K562 (cell line): ENCODE measurements at regions not wholly inside any gene's neighbourhood (a gene's known extent, or its start where the extent isn't known, plus 50 kb on each side); places are given as distances from the start of the nearest gene placed in this dataset.

Experiments
- ATAC-seq: fragments of 200-7000 bp; cut with Tn5 transposase; 3 replicates; pipeline ENCODE4 v1.9.1; 2020; ENCODE audit warnings: moderate library complexity
- BruUV-seq: library from RNA; stranded (reverse); fragments of 400-500 nt; replicated peaks from 2 replicates; lab custom pipeline; 2021; lab: Mats Ljungman, UMichigan
- CTCF ChIA-PET: fragments of 300-600 bp; formaldehyde crosslinking; extraction: SDS; loops from one replicate; lab custom pipeline; 2021; ENCODE audit warnings: low intra/inter-chr PET ratio; lab: Yijun Ruan, JAX
- POLR2A ChIA-PET: fragments of 300-600, 350-650 bp; sonication (Branson Sonifier 250); formaldehyde crosslinking; extraction: SDS; loops from one replicate; lab custom pipeline; 2021; ENCODE audit warnings: antibody characterized with exemption, inconsistent platforms; lab: Yijun Ruan, JAX
- DNase-seq, 4 experiments: peaks; one replicate each; pipeline versions ENCODE4 v3.0.0 to v3.0.0-alpha.2; 2011 to 2018; ENCODE audit warnings: low spot score in 3 of 4, mixed read lengths in 3 of 4; ENCODE audit errors: extremely low read depth in 1 of 4
- FAIRE-seq: peaks from 2 replicates; lab custom pipeline; 2011; peaks lifted over from hg19 to GRCh38; lab: Jason Lieb, UNC
- H2AFZ ChIP-seq: 2 replicates; pipeline ENCODE4 v1.6.0; 2011; ENCODE audit warnings: low read depth, low read length, control low read depth, inconsistent platforms
- H3K27ac ChIP-seq: fragments of 200-600 bp; 3 replicates; pipeline ENCODE4 v1.8.0; 2011; ENCODE audit warnings: low read depth, mild to moderate bottlenecking, control low read depth, inconsistent platforms, low read length, moderate library complexity, mixed read lengths; ENCODE audit errors: extremely low read depth
- H3K27me3 ChIP-seq, 2 experiments: fragments of 300-600 bp in 1 of 2; 2 replicates in 1 of 2; 3 replicates in 1 of 2; pipeline versions ENCODE4 v1.6.0 to v1.8.0; 2011; ENCODE audit warnings: inconsistent platforms in 2 of 2, low read length in 2 of 2, mild to moderate bottlenecking in 1 of 2, mixed read lengths in 1 of 2, moderate library complexity in 1 of 2; ENCODE audit not compliant: control insufficient read depth in 2 of 2, insufficient read depth in 2 of 2
- H3K36me3 ChIP-seq: fragments of 300-600 bp; 3 replicates; pipeline ENCODE4 v1.8.0; 2011; ENCODE audit warnings: mild to moderate bottlenecking, low read length, inconsistent platforms; ENCODE audit not compliant: control insufficient read depth, insufficient read depth
- H3K4me1 ChIP-seq, 2 experiments: fragments of 200-600 bp in 1 of 2; replicated peaks in 1 of 2; 2 replicates in 1 of 2; 3 replicates in 1 of 2; pipeline versions ENCODE4 v1.5.1 to v1.8.0; 2011; ENCODE audit warnings: inconsistent platforms in 2 of 2, low read length in 2 of 2, mild to moderate bottlenecking in 1 of 2, mixed read lengths in 1 of 2, moderate library complexity in 1 of 2; ENCODE audit not compliant: control insufficient read depth in 2 of 2, insufficient read depth in 2 of 2
- H3K4me2 ChIP-seq: 2 replicates; pipeline ENCODE4 v1.6.1; 2011; ENCODE audit warnings: low read length, control low read depth, inconsistent platforms, mixed read lengths; ENCODE audit not compliant: insufficient read depth
- H3K4me3 ChIP-seq: fragments of 200-600 bp; sonication (generic), shearing (Covaris generic); 2 replicates; pipeline ENCODE4 v1.5.1; 2016; ENCODE audit warnings: control low read depth, inconsistent platforms
- H3K79me2 ChIP-seq: fragments of 200-600 bp; 3 replicates; pipeline ENCODE4 v1.8.0; 2011; ENCODE audit warnings: low read length, inconsistent platforms; ENCODE audit not compliant: control insufficient read depth, insufficient read depth
- H3K9ac ChIP-seq, 2 experiments: 2 replicates each; pipeline versions ENCODE4 v1.6.0 to v1.6.1; 2011; ENCODE audit warnings: low read depth in 2 of 2, low read length in 2 of 2, control low read depth in 1 of 2, inconsistent platforms in 1 of 2, mild to moderate bottlenecking in 1 of 2, mixed read lengths in 1 of 2; ENCODE audit not compliant: insufficient read depth in 1 of 2
- H3K9me1 ChIP-seq: one replicate; pipeline ENCODE4 v1.6.0; 2011; ENCODE audit warnings: inconsistent platforms, mild to moderate bottlenecking, low read length, moderate library complexity; ENCODE audit not compliant: control insufficient read depth, insufficient read depth
- H3K9me3 ChIP-seq: replicated peaks from 2 replicates; pipeline ENCODE4 v1.5.1; 2011; ENCODE audit warnings: low read depth, low read length, inconsistent platforms; ENCODE audit not compliant: control insufficient read depth, insufficient read depth
- H4K20me1 ChIP-seq: replicated peaks from 2 replicates; pipeline ENCODE4 v1.6.1; 2011; ENCODE audit warnings: low read length, inconsistent platforms, mixed read lengths; ENCODE audit not compliant: control insufficient read depth, insufficient read depth
- ELF2 ChIP-seq: fragments of 250-450 bp; sonication (Bioruptor Pico); IDR thresholded peaks from 2 replicates; pipeline ENCODE4 v1.5.0; 2021; ENCODE audit warnings: mild to moderate bottlenecking
- ETV1 ChIP-seq: fragments of 450-650 bp; conservative IDR thresholded peaks from 2 replicates; pipeline ENCODE4 v1.6.1; 2016; ENCODE audit warnings: missing genetic modification characterization, control low read depth, low read depth, missing compliant biosample characterization
- FUS ChIP-seq: fragments of 200-400 bp; formaldehyde crosslinking; optimal IDR thresholded peaks from 2 replicates; pipeline ENCODE3; 2017; ENCODE audit warnings: low read depth, low read length
- ILK ChIP-seq: fragments of 450-650 bp; IDR thresholded peaks from 2 replicates; pipeline ENCODE4 v1.6.1; 2016; ENCODE audit warnings: missing genetic modification characterization, low read depth, mild to moderate bottlenecking, missing compliant biosample characterization, moderate library complexity, borderline replicate concordance
- IRF2 ChIP-seq: sonication (generic); formaldehyde crosslinking; IDR thresholded peaks from 2 replicates; pipeline ENCODE4 v1.8.1; 2022; ENCODE audit warnings: mild to moderate bottlenecking, missing genetic modification reagents
- JUN ChIP-seq, 2 experiments: sonication (generic) in 1 of 2; formaldehyde crosslinking in 1 of 2; IDR thresholded peaks; 2 replicates each; pipeline versions ENCODE4 v1.6.1 to v1.8.0; 2012 to 2022; ENCODE audit warnings: borderline replicate concordance in 2 of 2, mild to moderate bottlenecking in 2 of 2, improper control_type of control experiment in 1 of 2, low read depth in 1 of 2, low read length in 1 of 2, missing genetic modification reagents in 1 of 2
- PTRF ChIP-seq: fragments of 450-650 bp; IDR thresholded peaks from 2 replicates; pipeline ENCODE4 v1.6.1; 2016; ENCODE audit warnings: mild to moderate bottlenecking, missing genetic modification characterization, missing compliant biosample characterization
- ZNF133 ChIP-seq: fragments of 250-450 bp; sonication (Bioruptor Pico); IDR thresholded peaks from 2 replicates; pipeline ENCODE4 v1.4.0; 2020; ENCODE audit warnings: mild to moderate bottlenecking
- ZNF217 ChIP-seq: sonication (generic); formaldehyde crosslinking; IDR thresholded peaks from 2 replicates; pipeline ENCODE4 v1.8.0; 2022; ENCODE audit warnings: mild to moderate bottlenecking, missing genetic modification reagents
- WGBS: fragments of 100-300 bp; shearing (Covaris generic); methylation state at CpG from one replicate; pipeline ENCODE4 v1.1.6; 2016; ENCODE audit warnings: low coverage, mixed read lengths; ENCODE audit not compliant: insufficient coverage; ENCODE audit errors: missing lambda C conversion rate; 5-methylcytosine and 5-hydroxymethylcytosine counted together
- in situ Hi-C: fragments of 300-500 bp; cut with MboI; formaldehyde crosslinking; loops from 4 replicates; pipeline ENCODE4 v1.15.0; 2018; ENCODE audit warnings: inconsistent platforms, mixed read lengths
- intact Hi-C: fragments of 100-400 bp; cut with micrococcal nuclease; formaldehyde crosslinking; loops from 2 replicates; pipeline ENCODE4 v1.14.2; 2022

- no peaks in the 10 kb centered on the region for H3K79me2 ChIP-seq
- no peak overlapping the region for H3K4me2 ChIP-seq
- no TSS peak for BruUV-seq
- H3K9ac ChIP-seq: no peak overlapping the region
- H2AFZ ChIP-seq: no peak overlapping the region
- ChIA-PET POLR2A (interaction anchor here (0.7 kb wide), 1 partner anchor 111 kb away, joined by 3 read pairs; no protein-coding TSS in a partner anchor), CTCF (no interaction called here)
- H3K4me3 ChIP-seq: no peak overlapping the region
- FAIRE-seq (no peak), DNase-seq (no peak), ATAC-seq (no peak)
- peaks cover 0 to under 1% of the 10 kb centered on the region in 2 experiments; a peak in 1 of 5 replicates for H3K27me3 ChIP-seq
- H3K27ac ChIP-seq: no peak overlapping the region
- TF ChIP-seq ZNF133 (CRISPR knock-in tag): no peak
- TF ChIP-seq ZNF217: no peak
- no peak for TF ChIP-seq PTRF
- no peak for TF ChIP-seq ETV1 (tag)
- TF ChIP-seq ILK: no peak
- no peak for TF ChIP-seq FUS
- no peak for TF ChIP-seq IRF2 (CRISPR knock-in tag)
- no peak for TF ChIP-seq JUN (IDR thresholded peaks at IDR 0.05; ENCODE audit: borderline replicate concordance, low read depth, low read length)
- no peak for TF ChIP-seq JUN (CRISPR knock-in tag; IDR thresholded peaks at IDR 0.05; ENCODE audit: borderline replicate concordance)
- no peak for TF ChIP-seq ELF2 (CRISPR knock-in tag)
- H3K9me1 ChIP-seq: no peaks in the 10 kb centered on the region
- 5% methylated on average over 7 of the region's 10 CpGs for WGBS
- no peaks in the 10 kb centered on the region for H3K9me3 ChIP-seq
- in situ Hi-C loops (no loop called here), intact Hi-C loops (no loop called here)
- H4K20me1 ChIP-seq: no peaks in the 10 kb centered on the region
- H3K36me3 ChIP-seq: no peaks in the 10 kb centered on the region
- no peaks in the 10 kb centered on the region for H3K4me1 ChIP-seq
These were observed 121.0 kb upstream of the PPP2R2D start for GRCh38 chr10:131779661-131780394.
